K562 (cell line): ENCODE measurements at regions not wholly inside any gene's neighbourhood (a gene's known extent, or its start where the extent isn't known, plus 50 kb on each side); places are given as distances from the start of the nearest gene placed in this dataset.

Experiments
- BRCA1 ChIP-seq, 2 experiments: fragments of 450-650 bp in 1 of 2; sonication (generic) in 1 of 2; formaldehyde crosslinking in 1 of 2; IDR thresholded peaks; 2 replicates each; pipeline versions ENCODE4 v1.5.0 to v1.6.1; 2017 to 2020; ENCODE audit warnings: mild to moderate bottlenecking in 1 of 2, missing genetic modification reagents in 1 of 2
- CEBPB ChIP-seq: fragments of 450-650 bp; IDR thresholded peaks from 2 replicates; pipeline ENCODE4 v1.6.1; 2016; ENCODE audit warnings: missing genetic modification characterization, missing compliant biosample characterization
- HMBOX1 ChIP-seq: sonication (generic); IDR thresholded peaks from 2 replicates; pipeline ENCODE4 v1.6.1; 2016
- JUN ChIP-seq, 2 experiments: sonication (generic) in 1 of 2; formaldehyde crosslinking in 1 of 2; IDR thresholded peaks; 2 replicates each; pipeline versions ENCODE4 v1.6.1 to v1.8.0; 2012 to 2022; ENCODE audit warnings: borderline replicate concordance in 2 of 2, mild to moderate bottlenecking in 2 of 2, improper control_type of control experiment in 1 of 2, low read depth in 1 of 2, low read length in 1 of 2, missing genetic modification reagents in 1 of 2
- POLR2A ChIP-seq: fragments of 450-650 bp; conservative IDR thresholded peaks from 2 replicates; pipeline ENCODE4 v1.6.1; 2016
- RAD21 ChIP-seq, 2 experiments: fragments of 250-450 bp in 1 of 2; fragments of 450-650 bp in 1 of 2; sonication (Bioruptor Pico) in 1 of 2; formaldehyde crosslinking in 1 of 2; IDR thresholded peaks in 1 of 2; conservative IDR thresholded peaks in 1 of 2; 2 replicates each; pipeline versions ENCODE4 v1.4.0 to v1.8.0; 2020 to 2022; ENCODE audit warnings: mild to moderate bottlenecking in 2 of 2, moderate library complexity in 1 of 2
- SMAD1 ChIP-seq: fragments of 150-350 bp; IDR thresholded peaks from 2 replicates; pipeline ENCODE4 v1.6.1; 2014; ENCODE audit warnings: low read length, low read depth; ENCODE audit not compliant: partially characterized antibody
- TFAM ChIP-seq: fragments of 250-450 bp; sonication (Bioruptor Pico); conservative IDR thresholded peaks from 2 replicates; pipeline ENCODE4 v1.5.0; 2021; ENCODE audit warnings: mild to moderate bottlenecking, moderate library complexity
- TRIM25 ChIP-seq: fragments of 450-650 bp; IDR thresholded peaks from 2 replicates; pipeline ENCODE4 v1.7.0; 2016; ENCODE audit warnings: borderline replicate concordance
- ZHX1 ChIP-seq: fragments of 150-350 bp; conservative IDR thresholded peaks from 2 replicates; pipeline ENCODE4 v1.6.1; 2014; ENCODE audit warnings: low read length
- ZNF274 ChIP-seq: IDR thresholded peaks from 2 replicates; pipeline ENCODE4 v1.6.1; 2011; ENCODE audit warnings: low read depth, mild to moderate bottlenecking, low read length, moderate library complexity, borderline replicate concordance

GRCh38 chr13:47188802-47189201 is 291.9 kb upstream of the HTR2A start:
- TF ChIP-seq POLR2A (no peak), BRCA1 (IDR thresholded peaks at IDR 0.05) (no peak), BRCA1 (CRISPR knock-in tag; IDR thresholded peaks at IDR 0.05) (no peak), ZHX1 (no peak), CEBPB (tag) (peak; percentile 94), TFAM (CRISPR knock-in tag) (no peak), RAD21 (CRISPR knock-in tag; conservative IDR thresholded peaks at IDR 0.05 in 1 of 2, IDR thresholded peaks at IDR 0.05 in 1 of 2) (no peak), ZNF274 (no peak), JUN (IDR thresholded peaks at IDR 0.05; ENCODE audit: borderline replicate concordance, low read depth, low read length) (no peak), JUN (CRISPR knock-in tag; IDR thresholded peaks at IDR 0.05; ENCODE audit: borderline replicate concordance) (no peak), SMAD1 (no peak), HMBOX1 (no peak), TRIM25 (no peak)
